HL-60 (cell line): ENCODE measurements at regions not wholly inside any gene's neighbourhood (a gene's known extent, or its start where the extent isn't known, plus 50 kb on each side); places are given as distances from the start of the nearest gene placed in this dataset.

Experiments used
- DNase-seq, 2 experiments: peaks; one replicate each; pipeline ENCODE4 v3.0.0-alpha.2; 2010 to 2020; ENCODE audit warnings: low read depth in 1 of 2, low spot score in 1 of 2
- H3K27ac ChIP-seq: fragments of 250-450 bp; sonication (Bioruptor Pico); replicated peaks from 2 replicates; pipeline ENCODE4 v1.5.1; 2020; ENCODE audit warnings: mild to moderate bottlenecking, moderate library complexity
- H3K27me3 ChIP-seq: fragments of 250-450 bp; sonication (Bioruptor Pico); 2 replicates; pipeline ENCODE4 v1.5.1; 2021; ENCODE audit warnings: mild to moderate bottlenecking, moderate library complexity; ENCODE audit not compliant: insufficient read depth, poor library complexity, severe bottlenecking
- H3K4me3 ChIP-seq: replicated peaks from 2 replicates; pipeline ENCODE4 v1.5.1; 2011; ENCODE audit warnings: mild to moderate bottlenecking, control low read depth, low read length; ENCODE audit not compliant: insufficient read depth
- CTCF ChIP-seq: IDR thresholded peaks from one replicate; pipeline ENCODE4 v1.5.1; 2011; ENCODE audit warnings: low read length, control low read depth, inconsistent platforms; ENCODE audit not compliant: insufficient read depth
- GABPA ChIP-seq: IDR thresholded peaks from 2 replicates; pipeline ENCODE4 v1.6.1; 2012; ENCODE audit warnings: low read depth
- POLR2AphosphoS5 ChIP-seq: IDR thresholded peaks from 2 replicates; pipeline ENCODE4 v1.6.1; 2012; ENCODE audit warnings: low read depth
- REST ChIP-seq: IDR thresholded peaks from 2 replicates; pipeline ENCODE4 v1.6.1; 2012; ENCODE audit warnings: low read depth; ENCODE audit not compliant: insufficient replicate concordance
- SPI1 ChIP-seq: IDR thresholded peaks from 2 replicates; pipeline ENCODE4 v1.6.1; 2012; ENCODE audit warnings: low read depth, mild to moderate bottlenecking, borderline replicate concordance

GRCh38 chr1:72678683-72679082 lies 396.3 kb upstream of the NEGR1 start:
- no peak for DNase-seq

GRCh38 chr1:72670902-72671301 lies 388.6 kb upstream of the NEGR1 start:
- Histone ChIP-seq H3K4me3 (no peak overlapping the region), H3K27ac (no peak overlapping the region), H3K27me3 (no peaks in the 10 kb centered on the region)
- DNase-seq, result no peak
- TF ChIP-seq CTCF (no peak), GABPA (no peak), REST (no peak), SPI1 (no peak), POLR2AphosphoS5 (no peak)

More at GRCh38 chr1:72678683-72679082, 396.3 kb upstream of the NEGR1 start:
- Histone ChIP-seq H3K27me3 (no peaks in the 10 kb centered on the region), H3K4me3 (no peak overlapping the region), H3K27ac (no peak overlapping the region)
- TF ChIP-seq GABPA, result no peak
- TF ChIP-seq SPI1, result no peak
- no peak for TF ChIP-seq CTCF
- TF ChIP-seq POLR2AphosphoS5, result no peak
- TF ChIP-seq REST, result no peak

- Histone ChIP-seq H3K27ac (no peak overlapping the region), H3K4me3 (no peak overlapping the region), H3K27me3 (no peaks in the 10 kb centered on the region)
- TF ChIP-seq REST (no peak), SPI1 (no peak), GABPA (no peak), POLR2AphosphoS5 (no peak), CTCF (no peak)
- no peak for DNase-seq
Observed at GRCh38 chr1:72662918-72663317, 380.6 kb upstream of the NEGR1 start.
